Calu3 (cell line): ENCODE measurements at regions not wholly inside any gene's neighbourhood (a gene's known extent, or its start where the extent isn't known, plus 50 kb on each side); places are given as distances from the start of the nearest gene placed in this dataset.

Experiments
- BruUV-seq: library from RNA; stranded (reverse); fragments of 400-500 nt; replicated peaks from 2 replicates; lab custom pipeline; 2021; lab: Mats Ljungman, UMichigan
- CTCF ChIA-PET: fragments of 300-600 bp; sonication (Branson Sonifier 250); formaldehyde crosslinking; loops from one replicate; lab custom pipeline; 2022; ENCODE audit warnings: antibody characterized with exemption; lab: Charles Lee
- DNase-seq: peaks from one replicate; pipeline ENCODE4 v3.0.0; 2022
- H3K27ac Mint-ChIP-seq: one replicate; pipeline ENCODE4 v1.8.0; 2022; ENCODE audit warnings: mixed read lengths; ENCODE audit not compliant: unreplicated experiment
- H3K27me3 Mint-ChIP-seq: one replicate; pipeline ENCODE4 v1.8.0; 2022; ENCODE audit warnings: mixed read lengths; ENCODE audit not compliant: unreplicated experiment
- H3K36me3 Mint-ChIP-seq: one replicate; pipeline ENCODE4 v1.8.0; 2022; ENCODE audit warnings: mild to moderate bottlenecking, moderate library complexity, mixed read lengths; ENCODE audit not compliant: insufficient read depth, unreplicated experiment
- H3K4me1 Mint-ChIP-seq: one replicate; pipeline ENCODE4 v1.8.0; 2022; ENCODE audit warnings: mild to moderate bottlenecking, low read depth, mixed read lengths; ENCODE audit not compliant: unreplicated experiment
- H3K4me3 Mint-ChIP-seq: one replicate; pipeline ENCODE4 v1.8.0; 2022; ENCODE audit warnings: mild to moderate bottlenecking, low read depth, moderate library complexity, mixed read lengths; ENCODE audit not compliant: unreplicated experiment
- H3K9me3 Mint-ChIP-seq: one replicate; pipeline ENCODE4 v1.8.0; 2022; ENCODE audit warnings: low read depth, mixed read lengths; ENCODE audit not compliant: unreplicated experiment
- CTCF ChIP-seq: fragments of 200-600 bp; IDR thresholded peaks from one replicate; pipeline ENCODE4 v1.8.0; 2022; ENCODE audit warnings: antibody characterized with exemption; ENCODE audit not compliant: unreplicated experiment
- intact Hi-C: fragments of 100-400 bp; cut with micrococcal nuclease; formaldehyde crosslinking; loops from one replicate; pipeline ENCODE4 v1.10.0; 2022; ENCODE audit not compliant: unreplicated experiment

- CTCF ChIA-PET: no interaction called here
- Mint-ChIP-seq H3K27me3 (no peaks in the 10 kb centered on the region), H3K36me3 (peaks cover 3% of the 10 kb centered on the region), H3K4me1 (no peaks in the 10 kb centered on the region), H3K27ac (no peak overlapping the region), H3K9me3 (peaks cover 7% of the 10 kb centered on the region), H3K4me3 (no peak overlapping the region)
- no peak for TF ChIP-seq CTCF
- BruUV-seq: no TSS peak
- intact Hi-C loops: no loop called here
- DNase-seq: no peak
Measured at GRCh38 chr10:6842722-6843121, 262.6 kb upstream of the PRKCQ start.

GRCh38 chr10:6841761-6842160 lies 261.7 kb upstream of the PRKCQ start:
- Mint-ChIP-seq H3K4me1 (no peaks in the 10 kb centered on the region), H3K27ac (no peak overlapping the region), H3K4me3 (no peak overlapping the region), H3K27me3 (no peaks in the 10 kb centered on the region), H3K36me3 (peaks cover 3% of the 10 kb centered on the region), H3K9me3 (peaks cover 7% of the 10 kb centered on the region)
- TF ChIP-seq CTCF: no peak
- intact Hi-C loops: no loop called here
- CTCF ChIA-PET: no interaction called here
- no peak for DNase-seq
- no TSS peak for BruUV-seq

GRCh38 chr10:6840766-6841165 lies 260.7 kb upstream of the PRKCQ start:
- no TSS peak for BruUV-seq
- no peak for DNase-seq
- no peak overlapping the region for H3K4me3 Mint-ChIP-seq
- H3K36me3 Mint-ChIP-seq: peaks cover 3% of the 10 kb centered on the region
- no peak overlapping the region for H3K27ac Mint-ChIP-seq
- H3K4me1 Mint-ChIP-seq: no peaks in the 10 kb centered on the region
- no peak for TF ChIP-seq CTCF
- intact Hi-C loops: no loop called here
- CTCF ChIA-PET: no interaction called here
- H3K27me3 Mint-ChIP-seq: no peaks in the 10 kb centered on the region
- peaks cover 7% of the 10 kb centered on the region for H3K9me3 Mint-ChIP-seq

- intact Hi-C loops: no loop called here
- Mint-ChIP-seq H3K36me3 (peaks cover 3% of the 10 kb centered on the region), H3K4me3 (no peak overlapping the region), H3K27me3 (no peaks in the 10 kb centered on the region), H3K4me1 (no peaks in the 10 kb centered on the region), H3K27ac (no peak overlapping the region), H3K9me3 (peaks cover 7% of the 10 kb centered on the region)
- BruUV-seq: no TSS peak
- TF ChIP-seq CTCF: no peak
- CTCF ChIA-PET: interaction anchor here (0.9 kb wide), 1 partner anchor 10 kb away, joined by 4 read pairs; no protein-coding TSS in a partner anchor
- DNase-seq: no peak
Measured at GRCh38 chr10:6840201-6840691, 260.2 kb upstream of the PRKCQ start.
